ENCODE measurements at regions not wholly inside any gene's neighbourhood (a gene's known extent, or its start where the extent isn't known, plus 50 kb on each side); places are given as distances from the start of the nearest gene placed in this dataset.

DNA sequence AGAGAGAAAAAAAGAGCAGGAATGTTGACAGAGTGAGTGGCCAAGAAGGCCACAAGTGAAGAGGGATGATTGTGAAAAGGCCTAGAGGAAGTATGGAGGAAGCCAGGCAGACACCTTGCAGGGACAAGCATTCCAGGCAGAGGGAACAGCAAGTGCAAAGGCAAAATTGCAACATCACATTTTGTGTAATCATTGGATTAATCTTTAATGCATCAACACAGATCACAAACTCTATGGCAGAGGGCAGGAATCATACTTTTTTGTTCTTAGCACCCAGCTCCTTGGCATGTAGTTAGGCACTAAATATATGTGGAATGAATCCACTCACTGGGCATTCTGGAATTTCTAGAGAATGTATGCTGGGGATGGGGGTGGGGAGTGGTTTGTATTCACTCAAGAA lies 312.1 kb upstream of the PROK2 start:
- H3K36me3 ChIP-seq (ENCODE audit: insufficient read depth, low read length) = no peaks in the 10 kb centered on the region
- no peak overlapping the region for H3K9ac ChIP-seq (ENCODE audit: low read length)
- no peak overlapping the region for H3K4me3 ChIP-seq (ENCODE audit: low read depth in 1 of 2, low read length in 2 of 2)
- no peak overlapping the region for H3K27ac ChIP-seq (ENCODE audit: low read depth, low read length)
- peaks cover 8% of the 10 kb centered on the region for H3K4me1 ChIP-seq (ENCODE audit: insufficient read depth, low read length)
- no peaks in the 10 kb centered on the region for H3K27me3 ChIP-seq (ENCODE audit: control insufficient read depth in 1 of 2, insufficient read depth in 2 of 2, low read length in 2 of 2)
- H3K9me3 ChIP-seq (ENCODE audit: low read length) = no peaks in the 10 kb centered on the region

DNA sequence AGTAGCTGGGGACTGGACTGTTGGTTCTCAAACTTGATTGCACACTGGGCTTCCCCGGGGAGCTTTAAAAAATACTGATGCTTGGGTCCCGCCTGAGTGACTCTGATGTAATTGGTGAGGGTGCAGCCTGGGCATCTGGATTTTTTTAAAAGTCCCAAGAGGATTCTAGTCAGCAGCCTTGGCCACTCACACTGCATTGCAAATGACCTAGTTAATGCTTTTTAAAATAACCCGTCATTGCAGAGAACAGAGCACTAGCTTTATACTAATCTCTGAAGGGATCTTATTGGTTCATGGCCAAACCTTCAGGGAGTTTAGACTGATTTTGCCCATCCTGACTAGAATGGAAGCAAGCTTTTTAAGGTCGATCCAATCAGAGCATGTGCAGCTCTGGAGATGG lies 310.6 kb upstream of the PROK2 start:
- Histone ChIP-seq H3K36me3 (ENCODE audit: insufficient read depth, low read length) (no peaks in the 10 kb centered on the region), H3K9me3 (ENCODE audit: low read length) (no peaks in the 10 kb centered on the region), H3K27me3 (ENCODE audit: control insufficient read depth in 1 of 2, insufficient read depth in 2 of 2, low read length in 2 of 2) (no peaks in the 10 kb centered on the region), H3K4me1 (ENCODE audit: insufficient read depth, low read length) (no peaks in the 10 kb centered on the region), H3K27ac (ENCODE audit: low read depth, low read length) (no peak overlapping the region), H3K4me3 (ENCODE audit: low read depth in 1 of 2, low read length in 2 of 2) (no peak overlapping the region), H3K9ac (ENCODE audit: low read length) (no peak overlapping the region)

GRCh38 chr3:72093992-72094334 lies 309.0 kb upstream of the PROK2 start:
- no peaks in the 10 kb centered on the region for H3K4me1 ChIP-seq (ENCODE audit: insufficient read depth, low read length)
- H3K4me3 ChIP-seq (ENCODE audit: low read depth in 1 of 2, low read length in 2 of 2) = no peak overlapping the region
- no peaks in the 10 kb centered on the region for H3K9me3 ChIP-seq (ENCODE audit: low read length)
- H3K36me3 ChIP-seq (ENCODE audit: insufficient read depth, low read length) = no peaks in the 10 kb centered on the region
- no peak overlapping the region for H3K27ac ChIP-seq (ENCODE audit: low read depth, low read length)
- no peak overlapping the region for H3K9ac ChIP-seq (ENCODE audit: low read length)
- H3K27me3 ChIP-seq (ENCODE audit: control insufficient read depth in 1 of 2, insufficient read depth in 2 of 2, low read length in 2 of 2) = no peaks in the 10 kb centered on the region

DNA sequence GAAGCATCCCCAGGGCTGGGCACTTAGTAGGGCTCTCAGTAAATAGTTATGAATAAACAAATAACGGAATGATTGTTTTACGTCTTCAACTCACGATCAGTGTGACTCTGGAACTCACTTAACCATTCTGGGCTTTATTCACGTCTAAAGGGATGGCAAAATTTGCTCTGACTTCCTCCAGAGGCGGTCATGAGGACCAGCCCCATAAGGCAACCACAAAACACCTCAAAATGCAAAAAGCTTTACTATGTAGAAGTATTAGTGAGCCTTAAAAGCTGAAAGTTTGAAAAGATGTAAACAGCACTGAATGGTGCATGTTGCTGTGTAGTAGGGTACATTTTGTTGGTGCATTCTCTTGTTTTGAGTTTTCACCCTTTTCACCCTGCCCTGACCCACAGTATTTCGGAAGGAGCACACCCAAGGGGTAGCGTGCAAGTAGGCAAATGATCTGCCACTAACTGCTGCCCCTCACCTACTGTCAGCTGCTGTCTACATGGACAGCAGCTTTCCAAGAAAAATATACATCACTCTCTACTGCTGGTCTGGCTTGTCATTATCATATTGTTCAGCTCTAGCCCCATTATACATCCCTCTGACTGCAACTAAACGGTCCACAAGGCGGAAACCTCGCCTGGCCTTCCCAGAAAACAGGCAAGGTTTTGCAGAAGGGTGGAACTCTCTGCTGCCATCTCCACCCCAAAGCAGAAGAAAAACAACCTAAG lies 308.5 kb upstream of the PROK2 start:
- Histone ChIP-seq H3K27ac (ENCODE audit: low read depth, low read length) (no peak overlapping the region), H3K4me1 (ENCODE audit: insufficient read depth, low read length) (no peaks in the 10 kb centered on the region), H3K27me3 (ENCODE audit: control insufficient read depth in 1 of 2, insufficient read depth in 2 of 2, low read length in 2 of 2) (no peaks in the 10 kb centered on the region), H3K4me3 (ENCODE audit: low read depth in 1 of 2, low read length in 2 of 2) (no peak overlapping the region), H3K9me3 (ENCODE audit: low read length) (no peaks in the 10 kb centered on the region), H3K36me3 (ENCODE audit: insufficient read depth, low read length) (no peaks in the 10 kb centered on the region), H3K9ac (ENCODE audit: low read length) (no peak overlapping the region)

GRCh38 chr3:72092778-72093177 lies 307.8 kb upstream of the PROK2 start:
- Histone ChIP-seq H3K4me3 (ENCODE audit: low read depth in 1 of 2, low read length in 2 of 2) (no peak overlapping the region), H3K27ac (ENCODE audit: low read depth, low read length) (no peak overlapping the region), H3K36me3 (ENCODE audit: insufficient read depth, low read length) (no peaks in the 10 kb centered on the region), H3K27me3 (ENCODE audit: control insufficient read depth in 1 of 2, insufficient read depth in 2 of 2, low read length in 2 of 2) (no peaks in the 10 kb centered on the region), H3K9me3 (ENCODE audit: low read length) (no peaks in the 10 kb centered on the region), H3K4me1 (ENCODE audit: insufficient read depth, low read length) (no peaks in the 10 kb centered on the region), H3K9ac (ENCODE audit: low read length) (no peak overlapping the region)

- no peaks in the 10 kb centered on the region for H3K4me1 ChIP-seq (ENCODE audit: insufficient read depth, low read length)
- H3K4me3 ChIP-seq (ENCODE audit: low read depth in 1 of 2, low read length in 2 of 2) = no peak overlapping the region
- H3K9me3 ChIP-seq (ENCODE audit: low read length) = no peaks in the 10 kb centered on the region
- no peaks in the 10 kb centered on the region for H3K27me3 ChIP-seq (ENCODE audit: control insufficient read depth in 1 of 2, insufficient read depth in 2 of 2, low read length in 2 of 2)
- H3K36me3 ChIP-seq (ENCODE audit: insufficient read depth, low read length) = no peaks in the 10 kb centered on the region
- no peak overlapping the region for H3K27ac ChIP-seq (ENCODE audit: low read depth, low read length)
- H3K9ac ChIP-seq (ENCODE audit: low read length) = no peak overlapping the region
Observed at GRCh38 chr3:72088486-72089025, 303.6 kb upstream of the PROK2 start.

DNA sequence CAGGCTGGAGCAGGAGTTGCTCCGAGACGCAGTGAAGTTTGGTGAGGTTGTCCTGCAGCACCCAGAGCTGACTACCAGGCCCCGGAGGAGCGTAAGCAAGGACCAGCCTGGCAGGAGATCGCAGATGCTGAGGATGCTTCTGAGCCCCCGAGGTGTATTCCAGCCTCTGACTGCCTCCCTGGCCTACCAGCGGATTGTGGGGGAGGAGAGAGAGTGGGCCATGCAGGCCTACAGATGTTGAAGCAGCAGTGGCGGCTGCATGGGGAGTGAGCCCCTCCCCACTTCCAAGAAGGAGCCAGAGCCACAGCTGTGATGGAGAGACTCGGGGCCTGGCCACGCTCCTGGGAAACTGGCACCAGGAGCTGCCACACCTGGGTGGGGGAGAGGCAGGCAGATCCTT lies 302.5 kb upstream of the PROK2 start:
- Histone ChIP-seq H3K27me3 (ENCODE audit: control insufficient read depth in 1 of 2, insufficient read depth in 2 of 2, low read length in 2 of 2) (no peaks in the 10 kb centered on the region), H3K27ac (ENCODE audit: low read depth, low read length) (no peak overlapping the region), H3K36me3 (ENCODE audit: insufficient read depth, low read length) (no peaks in the 10 kb centered on the region), H3K4me1 (ENCODE audit: insufficient read depth, low read length) (peaks cover 6% of the 10 kb centered on the region), H3K4me3 (ENCODE audit: low read depth in 1 of 2, low read length in 2 of 2) (no peak overlapping the region), H3K9ac (ENCODE audit: low read length) (no peak overlapping the region), H3K9me3 (ENCODE audit: low read length) (no peaks in the 10 kb centered on the region)

DNA sequence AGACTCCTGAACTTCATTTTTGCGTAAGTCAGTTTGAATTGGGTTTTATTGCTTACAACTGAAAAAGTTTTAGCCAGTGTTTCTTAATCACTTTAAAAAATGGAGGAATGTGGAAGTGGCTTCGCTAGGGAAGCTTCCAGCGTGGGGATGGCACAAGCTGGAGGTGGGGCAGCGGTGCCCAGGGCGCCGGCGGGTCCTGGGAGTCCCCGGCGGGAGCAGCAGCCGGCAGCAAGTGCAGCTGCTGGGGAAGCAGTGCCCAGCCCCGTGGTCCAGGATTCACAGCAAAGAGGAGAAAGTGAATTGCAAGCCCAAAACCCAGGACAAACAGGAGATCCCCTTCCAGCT lies 301.8 kb upstream of the PROK2 start:
- Histone ChIP-seq H3K27ac (ENCODE audit: low read depth, low read length) (no peak overlapping the region), H3K9me3 (ENCODE audit: low read length) (no peaks in the 10 kb centered on the region), H3K4me1 (ENCODE audit: insufficient read depth, low read length) (peaks cover 13% of the 10 kb centered on the region), H3K36me3 (ENCODE audit: insufficient read depth, low read length) (no peaks in the 10 kb centered on the region), H3K4me3 (ENCODE audit: low read depth in 1 of 2, low read length in 2 of 2) (no peak overlapping the region), H3K27me3 (ENCODE audit: control insufficient read depth in 1 of 2, insufficient read depth in 2 of 2, low read length in 2 of 2) (no peaks in the 10 kb centered on the region), H3K9ac (ENCODE audit: low read length) (no peak overlapping the region)

- Histone ChIP-seq H3K4me3 (ENCODE audit: low read depth in 1 of 2, low read length in 2 of 2) (no peak overlapping the region), H3K27ac (ENCODE audit: low read depth, low read length) (no peak overlapping the region), H3K27me3 (ENCODE audit: control insufficient read depth in 1 of 2, insufficient read depth in 2 of 2, low read length in 2 of 2) (no peaks in the 10 kb centered on the region), H3K36me3 (ENCODE audit: insufficient read depth, low read length) (no peaks in the 10 kb centered on the region), H3K4me1 (ENCODE audit: insufficient read depth, low read length) (peaks cover 15% of the 10 kb centered on the region), H3K9ac (ENCODE audit: low read length) (no peak overlapping the region), H3K9me3 (ENCODE audit: low read length) (no peaks in the 10 kb centered on the region)
Observed at GRCh38 chr3:72086042-72086742, 301.2 kb upstream of the PROK2 start.

DNA sequence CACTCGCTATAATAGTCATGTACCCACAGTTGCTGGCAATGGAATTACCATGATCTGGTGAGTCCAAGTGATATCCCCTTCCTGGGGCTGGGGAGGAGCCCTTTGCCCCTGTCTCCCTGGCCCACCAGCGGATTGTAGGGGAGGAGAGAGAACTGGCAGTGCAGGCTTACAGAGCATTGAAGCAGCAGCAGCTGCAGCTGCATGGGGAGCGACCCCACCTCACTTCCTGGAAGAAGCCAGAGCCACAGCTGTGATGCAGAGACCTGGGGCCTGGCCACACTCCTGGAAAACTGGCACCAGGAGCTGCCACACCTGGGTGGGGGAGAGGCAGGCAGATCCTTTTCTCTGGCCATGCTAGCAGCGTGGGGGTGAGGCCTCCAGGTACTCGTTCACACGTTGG lies 300.1 kb upstream of the PROK2 start:
- Histone ChIP-seq H3K9ac (ENCODE audit: low read length) (no peak overlapping the region), H3K27me3 (ENCODE audit: control insufficient read depth in 1 of 2, insufficient read depth in 2 of 2, low read length in 2 of 2) (no peaks in the 10 kb centered on the region), H3K4me1 (ENCODE audit: insufficient read depth, low read length) (peaks cover 15% of the 10 kb centered on the region), H3K4me3 (ENCODE audit: low read depth in 1 of 2, low read length in 2 of 2) (no peak overlapping the region), H3K27ac (ENCODE audit: low read depth, low read length) (no peak overlapping the region), H3K36me3 (ENCODE audit: insufficient read depth, low read length) (no peaks in the 10 kb centered on the region), H3K9me3 (ENCODE audit: low read length) (no peaks in the 10 kb centered on the region)

GRCh38 chr3:72082776-72083462 lies 298.0 kb upstream of the PROK2 start:
- no peaks in the 10 kb centered on the region for H3K27me3 ChIP-seq (ENCODE audit: control insufficient read depth in 1 of 2, insufficient read depth in 2 of 2, low read length in 2 of 2)
- H3K9me3 ChIP-seq (ENCODE audit: low read length) = no peaks in the 10 kb centered on the region
- peaks cover 15% of the 10 kb centered on the region for H3K4me1 ChIP-seq (ENCODE audit: insufficient read depth, low read length)
- no peak overlapping the region for H3K9ac ChIP-seq (ENCODE audit: low read length)
- no peaks in the 10 kb centered on the region for H3K36me3 ChIP-seq (ENCODE audit: insufficient read depth, low read length)
- no peak overlapping the region for H3K4me3 ChIP-seq (ENCODE audit: low read depth in 1 of 2, low read length in 2 of 2)
- H3K27ac ChIP-seq (ENCODE audit: low read depth, low read length) = no peak overlapping the region

All from muscle layer of colon (tissue), 2 donors.